ENCODE measurements at regions not wholly inside any gene's neighbourhood (a gene's known extent, or its start where the extent isn't known, plus 50 kb on each side); places are given as distances from the start of the nearest gene placed in this dataset.

GRCh38 chrX:7515681-7516413 lies 327.1 kb upstream of the VCX start:
- no peaks in the 10 kb centered on the region for H3K9me3 ChIP-seq
- intact Hi-C loops (cut with DNase I), result no loop called here
- H3K4me3 ChIP-seq, result no peak overlapping the region
- no peaks in the 10 kb centered on the region for H3K27me3 ChIP-seq (replicated peaks; ENCODE audit: insufficient read depth)
- H3K27ac ChIP-seq, result no peak overlapping the region
- H3K4me1 ChIP-seq (replicated peaks), result no peaks in the 10 kb centered on the region
- H3K36me3 ChIP-seq, result no peaks in the 10 kb centered on the region
- TF ChIP-seq CTCF (IDR thresholded peaks at IDR 0.05) (no peak), POLR2A (IDR thresholded peaks at IDR 0.05) (no peak), POLR2AphosphoS5 (IDR thresholded peaks at IDR 0.05) (no peak)
- 77% methylated on average over 4 of the region's 4 CpGs for WGBS
- DNase-seq (ENCODE audit: low spot score), result no peak

GRCh38 chrX:7514871-7515599 lies 327.9 kb upstream of the VCX start:
- Histone ChIP-seq H3K27ac (no peak overlapping the region), H3K4me3 (no peak overlapping the region), H3K36me3 (no peaks in the 10 kb centered on the region), H3K9me3 (no peaks in the 10 kb centered on the region), H3K4me1 (replicated peaks) (no peaks in the 10 kb centered on the region), H3K27me3 (replicated peaks; ENCODE audit: insufficient read depth) (no peaks in the 10 kb centered on the region)
- intact Hi-C loops (cut with DNase I), result no loop called here
- 85% methylated on average over 7 of the region's 7 CpGs for WGBS
- no peak for DNase-seq (ENCODE audit: low spot score)
- TF ChIP-seq POLR2AphosphoS5 (IDR thresholded peaks at IDR 0.05) (no peak), CTCF (IDR thresholded peaks at IDR 0.05) (no peak), POLR2A (IDR thresholded peaks at IDR 0.05) (no peak)

- DNase-seq (ENCODE audit: low spot score), result no peak
- no peak overlapping the region for H3K27ac ChIP-seq
- intact Hi-C loops (cut with DNase I), result no loop called here
- H3K27me3 ChIP-seq (replicated peaks; ENCODE audit: insufficient read depth), result no peaks in the 10 kb centered on the region
- TF ChIP-seq POLR2AphosphoS5 (IDR thresholded peaks at IDR 0.05), result no peak
- TF ChIP-seq CTCF (IDR thresholded peaks at IDR 0.05), result no peak
- no peak for TF ChIP-seq POLR2A (IDR thresholded peaks at IDR 0.05)
- no peak overlapping the region for H3K4me3 ChIP-seq
- WGBS, result 65% methylated on average over 2 of the region's 2 CpGs
- no peaks in the 10 kb centered on the region for H3K9me3 ChIP-seq
- no peaks in the 10 kb centered on the region for H3K36me3 ChIP-seq
- H3K4me1 ChIP-seq (replicated peaks), result no peaks in the 10 kb centered on the region
Observed at GRCh38 chrX:7512845-7513244, 330.1 kb upstream of the VCX start.

- Histone ChIP-seq H3K27me3 (replicated peaks; ENCODE audit: insufficient read depth) (no peaks in the 10 kb centered on the region), H3K36me3 (no peaks in the 10 kb centered on the region), H3K4me1 (replicated peaks) (no peaks in the 10 kb centered on the region), H3K9me3 (no peaks in the 10 kb centered on the region), H3K4me3 (no peak overlapping the region), H3K27ac (no peak overlapping the region)
- no peak for DNase-seq (ENCODE audit: low spot score)
- WGBS, result 83% methylated on average over 5 of the region's 5 CpGs
- intact Hi-C loops (cut with DNase I), result no loop called here
- TF ChIP-seq POLR2A (IDR thresholded peaks at IDR 0.05) (no peak), CTCF (IDR thresholded peaks at IDR 0.05) (no peak), POLR2AphosphoS5 (IDR thresholded peaks at IDR 0.05) (no peak)
Observed at GRCh38 chrX:7503251-7503650, 339.7 kb upstream of the VCX start.

- TF ChIP-seq POLR2A (IDR thresholded peaks at IDR 0.05) (no peak), CTCF (IDR thresholded peaks at IDR 0.05) (no peak), POLR2AphosphoS5 (IDR thresholded peaks at IDR 0.05) (no peak)
- H3K27me3 ChIP-seq (replicated peaks; ENCODE audit: insufficient read depth), result no peaks in the 10 kb centered on the region
- no peak for DNase-seq (ENCODE audit: low spot score)
- H3K36me3 ChIP-seq, result no peaks in the 10 kb centered on the region
- no peaks in the 10 kb centered on the region for H3K4me1 ChIP-seq (replicated peaks)
- H3K27ac ChIP-seq, result no peak overlapping the region
- no peaks in the 10 kb centered on the region for H3K9me3 ChIP-seq
- intact Hi-C loops (cut with DNase I), result no loop called here
- WGBS, result 74% methylated on average over 3 of the region's 3 CpGs
- H3K4me3 ChIP-seq, result no peak overlapping the region
Observed at GRCh38 chrX:7500386-7500785, 342.6 kb upstream of the VCX start.

All from prostate gland (tissue), 2 donors.